ENCODE measurements at regions not wholly inside any gene's neighbourhood (a gene's known extent, or its start where the extent isn't known, plus 50 kb on each side); places are given as distances from the start of the nearest gene placed in this dataset.

GRCh38 chr5:67373518-67373917, 176.9 kb upstream of the CD180 start:
- no peak for DNase-seq (ENCODE audit: low read depth in 2 of 2)

- no peak for DNase-seq (ENCODE audit: low read depth in 2 of 2)
Observed at GRCh38 chr5:67372887-67373286, 176.3 kb upstream of the CD180 start.

GRCh38 chr5:67371924-67372323, 175.3 kb upstream of the CD180 start:
- DNase-seq (ENCODE audit: low read depth in 2 of 2), result no peak

- no peak for DNase-seq (ENCODE audit: low read depth in 2 of 2)
Observed at GRCh38 chr5:67366691-67367395, 170.2 kb upstream of the CD180 start.

GRCh38 chr5:67366276-67366675, 169.7 kb upstream of the CD180 start:
- DNase-seq (ENCODE audit: low read depth in 2 of 2), result no peak

GRCh38 chr5:67364381-67364970, 167.9 kb upstream of the CD180 start:
- DNase-seq (ENCODE audit: low read depth in 2 of 2), result no peak

GRCh38 chr5:67363963-67364362, 167.4 kb upstream of the CD180 start:
- no peak for DNase-seq (ENCODE audit: low read depth in 2 of 2)

GRCh38 chr5:67363180-67363709, 166.6 kb upstream of the CD180 start:
- no peak for DNase-seq (ENCODE audit: low read depth in 2 of 2)

GRCh38 chr5:67361932-67362729, 165.5 kb upstream of the CD180 start:
- DNase-seq (ENCODE audit: low read depth in 2 of 2), result no peak

GRCh38 chr5:67360047-67360446, 163.4 kb upstream of the CD180 start:
- DNase-seq (ENCODE audit: low read depth in 2 of 2), result no peak

GRCh38 chr5:67358186-67358585, 161.6 kb upstream of the CD180 start:
- no peak for DNase-seq (ENCODE audit: low read depth in 2 of 2)

- DNase-seq (ENCODE audit: low read depth in 2 of 2), result no peak
Observed at GRCh38 chr5:67355120-67355713, 158.6 kb upstream of the CD180 start.

GRCh38 chr5:67353500-67354450, 157.2 kb upstream of the CD180 start:
- no peak for DNase-seq (ENCODE audit: low read depth in 2 of 2)

GRCh38 chr5:67350618-67351201, 154.1 kb upstream of the CD180 start:
- DNase-seq (ENCODE audit: low read depth in 2 of 2), result no peak

- no peak for DNase-seq (ENCODE audit: low read depth in 2 of 2)
Observed at GRCh38 chr5:67350185-67350584, 153.6 kb upstream of the CD180 start.

- DNase-seq (ENCODE audit: low read depth in 2 of 2), result no peak
Observed at GRCh38 chr5:67347821-67348220, 151.2 kb upstream of the CD180 start.

- no peak for DNase-seq (ENCODE audit: low read depth in 2 of 2)
Observed at GRCh38 chr5:67346611-67347010, 150.0 kb upstream of the CD180 start.

- DNase-seq (ENCODE audit: low read depth in 2 of 2), result no peak
Observed at GRCh38 chr5:67344870-67345269, 148.3 kb upstream of the CD180 start.

- no peak for DNase-seq (ENCODE audit: low read depth in 2 of 2)
Observed at GRCh38 chr5:67343835-67344234, 147.2 kb upstream of the CD180 start.

GRCh38 chr5:67341478-67341877, 144.9 kb upstream of the CD180 start:
- no peak for DNase-seq (ENCODE audit: low read depth in 2 of 2)

Data from activated CD4-positive, alpha-beta T cell treated with anti-CD3 and anti-CD28 coated beads for 24 hours (primary cell).